Neural cell (in vitro differentiated cells): ENCODE measurements at regions not wholly inside any gene's neighbourhood (a gene's known extent, or its start where the extent isn't known, plus 50 kb on each side); places are given as distances from the start of the nearest gene placed in this dataset.

Experiments used
- H2AFZ ChIP-seq: fragments of 200-600, 300-800 bp; sonication (generic), shearing (Covaris generic); 2 replicates; pipeline ENCODE4 v1.6.0; 2014; ENCODE audit warnings: low read depth, mild to moderate bottlenecking, antibody characterized with exemption, low read length, moderate library complexity
- H3F3A ChIP-seq: fragments of 200-600 bp; shearing (Covaris generic); 2 replicates; pipeline ENCODE4 v1.6.1; 2016; ENCODE audit warnings: mild to moderate bottlenecking, moderate library complexity, mixed read lengths, antibody characterized with exemption, low read length; ENCODE audit not compliant: insufficient read depth, poor library complexity, severe bottlenecking
- H3K27ac ChIP-seq: fragments of 200-600, 300-800 bp; sonication (generic), shearing (Covaris generic); 2 replicates; pipeline ENCODE4 v1.5.1; 2014; ENCODE audit warnings: mild to moderate bottlenecking, low read length, moderate library complexity
- H3K27me3 ChIP-seq: fragments of 300-800, 200-600 bp; sonication (generic), shearing (Covaris generic); 2 replicates; pipeline ENCODE4 v1.6.0; 2014; ENCODE audit warnings: mild to moderate bottlenecking, low read depth, low read length, moderate library complexity; ENCODE audit not compliant: insufficient read depth
- H3K36me3 ChIP-seq: fragments of 300-800, 200-600 bp; sonication (generic), shearing (Covaris generic); 2 replicates; pipeline ENCODE4 v1.5.1; 2014; ENCODE audit warnings: mild to moderate bottlenecking, antibody characterized with exemption, low read length, moderate library complexity; ENCODE audit not compliant: insufficient read depth
- H3K4me2 ChIP-seq: fragments of 300-800, 200-600 bp; sonication (generic), shearing (Covaris generic); 2 replicates; pipeline ENCODE4 v1.6.0; 2014; ENCODE audit warnings: mild to moderate bottlenecking, low read length
- H3K4me3 ChIP-seq: fragments of 300-800, 200-600 bp; sonication (generic), shearing (Covaris generic); 2 replicates; pipeline ENCODE4 v1.5.1; 2014; ENCODE audit warnings: mild to moderate bottlenecking, low read length, moderate library complexity
- H3K79me2 ChIP-seq: fragments of 200-600 bp; shearing (Covaris generic); replicated peaks from 2 replicates; pipeline ENCODE4 v1.6.0; 2014; ENCODE audit warnings: mild to moderate bottlenecking, low read length, moderate library complexity; ENCODE audit not compliant: insufficient read depth
- H3K9ac ChIP-seq: fragments of 300-800, 200-600 bp; sonication (generic), shearing (Covaris generic); 2 replicates; pipeline ENCODE4 v1.6.1; 2016; ENCODE audit warnings: mild to moderate bottlenecking, low read length, mixed read lengths
- H3K9me2 ChIP-seq: fragments of 200-600 bp; shearing (Covaris generic); 2 replicates; pipeline ENCODE4 v1.6.1; 2016; ENCODE audit warnings: mild to moderate bottlenecking, low read length, mixed read lengths; ENCODE audit not compliant: insufficient read depth
- H3K9me3 ChIP-seq: fragments of 200-600, 300-800 bp; sonication (generic), shearing (Covaris generic); 2 replicates; pipeline ENCODE4 v1.6.1; 2016; ENCODE audit warnings: mild to moderate bottlenecking, mixed run types, low read length, moderate library complexity, mixed read lengths
- H4K20me1 ChIP-seq: fragments of 200-600 bp; shearing (Covaris generic); 2 replicates; pipeline ENCODE4 v1.6.1; 2016; ENCODE audit warnings: mild to moderate bottlenecking, mixed run types; ENCODE audit not compliant: insufficient read depth
- CTCF ChIP-seq: fragments of 450-650 bp; IDR thresholded peaks from 2 replicates; pipeline ENCODE4 v1.5.1; 2014; ENCODE audit warnings: antibody characterized with exemption, mild to moderate bottlenecking, moderate library complexity; ENCODE audit not compliant: poor library complexity, severe bottlenecking
- EP300 ChIP-seq: fragments of 450-650 bp; conservative IDR thresholded peaks from 2 replicates; pipeline ENCODE4 v1.6.1; 2014; ENCODE audit warnings: antibody characterized with exemption, mild to moderate bottlenecking, moderate library complexity; ENCODE audit not compliant: poor library complexity, severe bottlenecking
- EZH2 ChIP-seq: fragments of 200-600, 300-800 bp; shearing (Covaris generic), sonication (generic); IDR thresholded peaks from 2 replicates; pipeline ENCODE4 v1.6.1; 2014; ENCODE audit warnings: antibody characterized with exemption, low read length, borderline replicate concordance, mild to moderate bottlenecking; ENCODE audit not compliant: insufficient read depth, poor library complexity, severe bottlenecking
- MXI1 ChIP-seq: fragments of 450-650 bp; conservative IDR thresholded peaks from 2 replicates; pipeline ENCODE4 v1.6.1; 2014; ENCODE audit warnings: antibody characterized with exemption, mild to moderate bottlenecking; ENCODE audit not compliant: poor library complexity, severe bottlenecking
- POLR2AphosphoS5 ChIP-seq: IDR thresholded peaks from 2 replicates; pipeline ENCODE4 v1.6.1; 2012
- RAD21 ChIP-seq: fragments of 450-650 bp; conservative IDR thresholded peaks from 2 replicates; pipeline ENCODE4 v1.6.1; 2014; ENCODE audit warnings: antibody characterized with exemption, mild to moderate bottlenecking, moderate library complexity
- SMC3 ChIP-seq: fragments of 450-650 bp; conservative IDR thresholded peaks from 2 replicates; pipeline ENCODE4 v1.6.1; 2014; ENCODE audit warnings: antibody characterized with exemption, mild to moderate bottlenecking, moderate library complexity; ENCODE audit not compliant: poor library complexity
- TAF1 ChIP-seq: IDR thresholded peaks from 2 replicates; pipeline ENCODE4 v1.6.1; 2012; ENCODE audit warnings: low read depth
- TF ChIP-seq, protein P1 (sequence below): IDR thresholded peaks from 2 replicates; pipeline ENCODE4 v1.6.1; 2012; ENCODE audit warnings: borderline replicate concordance

- Histone ChIP-seq H3K9me3 (no peaks in the 10 kb centered on the region), H3K4me2 (no peak overlapping the region), H4K20me1 (no peaks in the 10 kb centered on the region), H3K27me3 (no peaks in the 10 kb centered on the region), H3K79me2 (no peaks in the 10 kb centered on the region), H3F3A (no peaks in the 10 kb centered on the region), H3K27ac (no peak overlapping the region), H3K36me3 (no peaks in the 10 kb centered on the region), H2AFZ (no peak overlapping the region), H3K9me2 (no peaks in the 10 kb centered on the region), H3K9ac (no peak overlapping the region), H3K4me3 (no peak overlapping the region)
- TF ChIP-seq RAD21 (no peak), MXI1 (no peak), CTCF (no peak), POLR2AphosphoS5 (no peak), SMC3 (no peak), TAF1 (no peak), EP300 (no peak), EZH2 (no peak)
- TF ChIP-seq, protein P1, sequence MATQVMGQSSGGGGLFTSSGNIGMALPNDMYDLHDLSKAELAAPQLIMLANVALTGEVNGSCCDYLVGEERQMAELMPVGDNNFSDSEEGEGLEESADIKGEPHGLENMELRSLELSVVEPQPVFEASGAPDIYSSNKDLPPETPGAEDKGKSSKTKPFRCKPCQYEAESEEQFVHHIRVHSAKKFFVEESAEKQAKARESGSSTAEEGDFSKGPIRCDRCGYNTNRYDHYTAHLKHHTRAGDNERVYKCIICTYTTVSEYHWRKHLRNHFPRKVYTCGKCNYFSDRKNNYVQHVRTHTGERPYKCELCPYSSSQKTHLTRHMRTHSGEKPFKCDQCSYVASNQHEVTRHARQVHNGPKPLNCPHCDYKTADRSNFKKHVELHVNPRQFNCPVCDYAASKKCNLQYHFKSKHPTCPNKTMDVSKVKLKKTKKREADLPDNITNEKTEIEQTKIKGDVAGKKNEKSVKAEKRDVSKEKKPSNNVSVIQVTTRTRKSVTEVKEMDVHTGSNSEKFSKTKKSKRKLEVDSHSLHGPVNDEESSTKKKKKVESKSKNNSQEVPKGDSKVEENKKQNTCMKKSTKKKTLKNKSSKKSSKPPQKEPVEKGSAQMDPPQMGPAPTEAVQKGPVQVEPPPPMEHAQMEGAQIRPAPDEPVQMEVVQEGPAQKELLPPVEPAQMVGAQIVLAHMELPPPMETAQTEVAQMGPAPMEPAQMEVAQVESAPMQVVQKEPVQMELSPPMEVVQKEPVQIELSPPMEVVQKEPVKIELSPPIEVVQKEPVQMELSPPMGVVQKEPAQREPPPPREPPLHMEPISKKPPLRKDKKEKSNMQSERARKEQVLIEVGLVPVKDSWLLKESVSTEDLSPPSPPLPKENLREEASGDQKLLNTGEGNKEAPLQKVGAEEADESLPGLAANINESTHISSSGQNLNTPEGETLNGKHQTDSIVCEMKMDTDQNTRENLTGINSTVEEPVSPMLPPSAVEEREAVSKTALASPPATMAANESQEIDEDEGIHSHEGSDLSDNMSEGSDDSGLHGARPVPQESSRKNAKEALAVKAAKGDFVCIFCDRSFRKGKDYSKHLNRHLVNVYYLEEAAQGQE, result no peak
Observed at GRCh38 chr1:83055391-83056170, 943.4 kb downstream of the TTLL7 start.

GRCh38 chr1:83053446-83053845 lies 945.5 kb downstream of the TTLL7 start:
- H3K9me2 ChIP-seq, result no peaks in the 10 kb centered on the region
- no peak overlapping the region for H3K27ac ChIP-seq

More at GRCh38 chr1:83053446-83053845, 945.5 kb downstream of the TTLL7 start:
- no peak overlapping the region for H3K4me3 ChIP-seq
- H3K27me3 ChIP-seq, result no peaks in the 10 kb centered on the region
- H3F3A ChIP-seq, result no peaks in the 10 kb centered on the region
- no peak for TF ChIP-seq MXI1
- TF ChIP-seq TAF1, result no peak
- TF ChIP-seq SMC3, result no peak
- no peak for TF ChIP-seq RAD21
- no peak for TF ChIP-seq EZH2
- no peak for TF ChIP-seq EP300
- TF ChIP-seq, protein P1, result no peak
- TF ChIP-seq POLR2AphosphoS5, result no peak
- H3K36me3 ChIP-seq, result no peaks in the 10 kb centered on the region
- no peak overlapping the region for H3K9ac ChIP-seq
- H4K20me1 ChIP-seq, result no peaks in the 10 kb centered on the region
- no peak overlapping the region for H2AFZ ChIP-seq
- no peak overlapping the region for H3K4me2 ChIP-seq
- no peaks in the 10 kb centered on the region for H3K79me2 ChIP-seq
- no peaks in the 10 kb centered on the region for H3K9me3 ChIP-seq
